COLO668 (cell line): ENCODE measurements at regions not wholly inside any gene's neighbourhood (a gene's known extent, or its start where the extent isn't known, plus 50 kb on each side); places are given as distances from the start of the nearest gene placed in this dataset.
"Not testable (repeated sequence)": the region's sequence is repeated elsewhere in the genome, so short reads cannot be mapped to it uniquely, and the experiment has no call there.

Source experiments
- DNase-seq: peaks from one replicate; lab custom pipeline; 2025; ENCODE audit not compliant: unreplicated experiment; lab: John Stamatoyannopoulos, UW

DNA sequence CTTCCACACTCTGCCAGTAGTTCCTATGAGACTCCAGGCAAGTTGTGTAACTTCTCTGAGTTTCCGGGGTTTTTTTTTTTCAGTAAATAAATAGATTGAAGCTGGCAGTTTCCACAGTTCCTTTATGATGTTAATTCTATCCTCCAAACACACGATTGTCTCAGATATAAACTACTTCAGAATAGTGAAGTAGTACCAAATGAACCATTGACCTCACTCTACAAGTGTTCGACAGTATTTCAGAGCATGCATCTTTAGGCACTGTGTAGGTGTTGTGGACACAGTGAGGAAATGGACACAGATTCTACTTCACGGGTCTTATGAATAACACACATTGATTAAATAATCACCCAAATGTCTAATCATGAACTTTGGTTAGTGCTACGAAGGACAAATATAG is 136.1 kb upstream of the IGSF10 start:
- no peak for DNase-seq

DNA sequence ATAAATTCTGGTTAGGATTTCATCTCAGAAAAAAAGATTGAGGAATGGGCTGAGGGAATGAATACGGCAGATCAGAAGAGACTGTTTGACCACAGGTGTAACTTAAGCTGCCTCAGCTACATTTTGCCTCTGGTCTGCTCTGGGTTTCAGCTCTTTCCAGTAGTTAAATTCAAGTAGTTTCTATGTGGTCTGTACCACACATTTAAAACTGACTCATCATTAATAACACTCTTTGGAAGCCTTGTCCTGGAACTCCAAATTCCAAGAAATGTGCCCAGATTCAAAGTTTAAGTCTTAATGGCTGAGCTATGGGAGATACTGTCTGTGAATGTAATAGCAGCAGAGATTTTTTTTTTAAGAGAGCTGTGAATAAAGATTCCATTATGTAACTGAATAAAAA is 133.1 kb upstream of the IGSF10 start:
- DNase-seq, result no peak

DNA sequence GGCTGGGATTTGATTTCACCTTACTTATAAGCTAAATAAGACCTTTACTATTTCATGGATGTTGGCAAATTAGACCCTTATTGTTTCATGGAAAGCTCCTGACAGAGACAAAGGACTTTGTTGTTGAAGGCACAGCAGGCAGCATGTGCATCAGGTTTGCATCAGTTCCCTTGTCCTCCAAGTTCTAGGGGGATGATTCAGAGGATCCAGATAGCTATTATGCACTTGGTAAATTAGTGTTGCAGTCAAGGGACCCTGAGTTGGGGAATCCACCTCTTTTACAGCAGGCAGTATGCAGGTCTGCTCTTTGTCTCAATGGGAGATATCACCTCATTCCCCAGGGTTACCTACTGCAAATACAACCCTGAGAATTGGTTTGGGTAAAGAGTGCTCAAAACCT is 131.4 kb upstream of the IGSF10 start:
- DNase-seq, result no peak

DNA sequence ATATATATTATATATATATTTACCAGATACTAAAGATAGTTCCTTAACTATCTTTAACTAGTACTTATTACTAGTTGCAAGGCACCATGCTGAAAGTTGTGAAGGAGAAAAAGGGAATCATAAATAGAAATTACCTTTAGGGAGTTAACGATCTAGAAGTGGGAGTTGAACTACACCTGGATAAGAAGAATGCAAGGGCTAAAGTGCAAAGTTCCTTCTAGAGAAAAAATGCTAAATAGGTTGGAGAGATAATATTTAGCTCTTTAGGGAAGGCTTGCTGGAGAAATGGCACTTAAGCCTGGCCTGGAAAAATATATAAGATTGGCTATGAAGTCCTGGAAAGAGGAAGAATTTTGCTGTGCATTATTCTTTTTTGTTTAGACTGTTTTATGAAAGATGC is 130.6 kb upstream of the IGSF10 start:
- no peak for DNase-seq

DNA sequence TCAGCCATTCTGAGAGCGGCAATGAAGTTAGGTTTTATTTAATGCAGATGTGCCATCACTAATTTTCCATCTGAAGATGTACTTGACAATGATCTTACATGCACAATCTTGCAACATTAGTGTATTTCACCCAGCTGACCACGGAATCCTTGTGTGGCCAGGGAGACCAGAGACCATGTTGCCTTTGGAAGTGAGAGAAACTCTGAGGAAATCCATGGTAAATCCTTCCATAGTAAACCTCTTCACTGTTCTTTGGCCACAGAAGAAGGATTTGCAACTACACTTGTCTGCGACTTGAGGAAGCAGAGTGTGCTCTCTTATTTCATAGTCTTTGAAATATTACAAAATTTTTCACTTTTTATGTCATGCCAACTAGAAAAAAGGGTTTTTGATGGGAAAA is 128.4 kb upstream of the IGSF10 start:
- no peak for DNase-seq

DNA sequence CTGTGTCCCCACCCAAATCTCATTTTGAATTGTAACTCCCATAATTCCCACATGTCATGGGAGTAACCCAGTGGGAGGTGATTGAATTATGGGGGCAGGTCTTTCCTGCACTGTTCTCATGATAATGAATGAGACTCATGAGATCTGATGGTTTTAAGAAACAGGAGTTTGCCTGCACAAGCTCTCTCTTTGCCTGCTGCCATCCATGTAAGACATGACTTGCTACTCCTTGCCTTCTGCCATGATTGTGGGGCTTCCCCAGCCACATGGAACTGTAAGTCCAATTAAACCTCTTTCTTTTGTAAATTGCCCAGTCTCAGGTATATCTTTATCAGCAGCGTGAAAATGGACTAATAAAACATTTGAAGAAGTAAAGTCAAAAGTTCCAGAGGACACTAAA is 126.8 kb upstream of the IGSF10 start:
- DNase-seq, result not testable (repeated sequence)

DNA sequence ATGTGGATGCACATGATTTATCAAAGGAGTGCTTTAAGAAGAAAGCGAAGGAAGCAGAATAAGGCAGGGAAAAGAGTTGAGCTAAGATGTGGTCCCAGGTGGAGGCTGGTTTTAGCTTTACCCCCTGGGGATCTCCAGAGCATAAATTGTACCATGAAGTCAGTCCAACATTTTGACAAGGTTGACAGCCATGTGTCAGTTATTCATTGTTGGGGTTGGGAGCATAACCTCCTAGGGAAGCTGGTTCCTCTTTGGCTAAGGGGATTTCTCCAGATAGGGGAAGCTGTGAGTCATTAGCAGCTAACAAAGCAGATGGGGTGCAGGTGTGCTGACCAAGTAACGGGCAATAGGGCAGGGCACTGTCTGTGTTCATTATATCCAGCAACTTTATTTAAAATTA is 123.7 kb upstream of the IGSF10 start:
- DNase-seq, result no peak

DNA sequence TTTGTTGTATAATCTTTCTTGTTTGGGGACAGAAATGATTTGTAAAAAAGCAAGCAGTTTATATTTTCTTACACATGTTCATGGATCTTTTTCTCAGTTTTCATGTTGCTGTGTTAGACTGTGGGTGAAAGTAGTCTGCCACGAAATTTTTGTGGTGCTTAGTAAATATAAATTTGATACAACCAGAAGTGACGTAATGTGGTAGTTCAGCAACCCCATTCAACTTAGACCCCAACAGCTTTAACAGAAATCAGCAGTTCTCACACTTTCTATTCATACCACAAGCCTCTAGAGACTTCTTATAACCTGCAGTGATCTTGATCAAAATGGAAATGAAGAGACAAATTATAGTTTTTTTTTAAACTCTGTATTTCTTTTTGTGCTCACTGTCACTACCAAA is 120.2 kb upstream of the IGSF10 start:
- no peak for DNase-seq

DNA sequence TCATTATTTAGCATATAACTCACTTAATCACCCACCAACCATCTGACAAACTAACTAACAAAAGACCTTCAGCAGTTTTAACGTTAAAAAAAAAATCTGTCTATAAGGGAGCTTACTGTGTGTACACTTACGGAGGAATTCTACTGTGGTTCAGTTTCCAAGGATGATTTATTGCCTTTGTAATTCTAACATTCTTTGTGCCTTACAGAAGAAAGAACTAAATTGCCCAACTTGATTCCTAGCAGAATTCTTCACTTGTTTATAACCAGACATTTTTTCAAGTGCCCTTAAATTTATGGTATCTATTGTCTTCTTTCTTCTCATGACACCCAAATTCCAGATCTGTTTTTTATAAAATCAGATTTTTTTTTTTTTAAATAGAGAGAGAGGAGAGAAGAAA is 119.7 kb upstream of the IGSF10 start:
- DNase-seq, result no peak

DNA sequence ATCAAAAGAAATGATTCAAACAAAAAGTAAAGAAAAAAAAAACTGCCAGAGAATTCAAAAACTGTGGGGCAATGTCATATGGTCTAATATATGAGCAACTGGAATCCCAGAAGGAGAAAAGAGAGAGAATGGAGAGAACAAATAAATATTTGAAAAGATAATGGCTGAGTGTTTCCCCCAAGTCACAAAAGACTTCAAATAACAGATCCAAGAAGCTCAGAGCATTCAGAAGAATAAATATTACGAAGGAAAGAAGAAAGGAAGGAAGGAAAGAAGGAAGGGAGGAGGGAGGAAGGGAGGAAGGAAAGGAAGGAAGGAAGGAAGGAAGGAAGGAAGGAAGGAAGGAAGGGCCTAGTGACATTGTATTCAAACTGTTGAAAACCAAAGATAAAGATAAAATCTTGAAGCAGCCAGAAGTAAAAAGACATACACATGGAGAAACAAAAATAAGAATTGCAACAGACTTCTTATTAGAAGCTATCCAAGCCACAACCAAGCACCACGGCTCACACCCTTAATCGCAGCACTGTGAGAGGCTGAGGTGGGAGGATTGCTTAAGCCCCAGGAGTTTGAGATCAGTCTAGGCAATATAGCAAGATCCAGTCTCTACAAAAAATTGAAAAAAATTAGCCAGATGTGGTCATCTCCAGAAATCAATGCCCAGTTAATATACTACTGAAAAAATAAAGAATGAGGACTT is 118.9 kb upstream of the IGSF10 start:
- DNase-seq, result no peak

DNA sequence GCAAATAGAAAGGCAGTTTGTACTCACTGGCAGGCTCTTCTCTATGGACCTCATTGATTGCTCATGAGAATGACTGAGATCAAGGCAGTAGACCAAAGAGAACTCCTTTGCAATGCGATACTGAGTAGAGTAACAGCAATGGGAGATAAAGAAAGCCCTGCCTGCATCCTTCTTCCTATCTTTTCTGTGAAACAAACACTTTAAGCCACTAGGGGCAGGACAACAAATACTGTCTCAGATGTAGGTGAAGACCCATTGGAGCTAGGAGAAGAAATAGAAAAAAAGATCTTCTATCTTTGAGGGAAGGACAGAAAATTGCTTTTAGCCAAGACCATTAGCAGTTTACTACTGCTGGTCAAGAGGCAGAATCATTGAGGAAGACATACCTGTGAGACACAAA is 117.6 kb upstream of the IGSF10 start:
- DNase-seq, result no peak

DNA sequence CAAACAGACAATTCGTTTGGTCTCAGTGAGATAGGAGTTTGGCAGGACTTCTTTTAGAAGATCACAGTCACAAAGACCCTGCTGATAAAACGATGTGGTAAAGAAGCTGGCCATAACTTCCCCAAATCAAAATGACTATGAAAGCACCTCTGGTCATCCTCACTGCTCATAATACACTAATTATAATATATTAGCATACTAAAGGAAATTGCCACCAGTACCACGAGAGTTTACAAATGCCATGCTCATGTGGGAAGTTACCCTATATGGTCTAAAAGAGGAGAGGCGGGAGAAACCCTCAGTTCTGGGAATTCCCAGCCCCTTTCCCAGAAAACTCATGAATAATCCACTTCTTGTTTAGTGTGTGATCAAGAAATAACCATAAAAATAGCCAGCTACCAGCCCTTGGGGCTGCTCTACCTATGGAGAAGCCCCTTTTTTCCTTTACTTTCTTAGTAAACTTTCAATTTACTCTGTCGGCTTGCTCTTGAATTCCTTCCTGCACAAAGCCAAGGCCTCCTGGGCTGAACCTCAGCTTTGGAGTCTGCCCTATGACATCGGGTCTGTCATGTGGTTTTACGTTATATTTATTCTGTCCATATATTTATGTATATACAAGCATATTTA is 115.8 kb upstream of the IGSF10 start:
- DNase-seq, result no peak

DNA sequence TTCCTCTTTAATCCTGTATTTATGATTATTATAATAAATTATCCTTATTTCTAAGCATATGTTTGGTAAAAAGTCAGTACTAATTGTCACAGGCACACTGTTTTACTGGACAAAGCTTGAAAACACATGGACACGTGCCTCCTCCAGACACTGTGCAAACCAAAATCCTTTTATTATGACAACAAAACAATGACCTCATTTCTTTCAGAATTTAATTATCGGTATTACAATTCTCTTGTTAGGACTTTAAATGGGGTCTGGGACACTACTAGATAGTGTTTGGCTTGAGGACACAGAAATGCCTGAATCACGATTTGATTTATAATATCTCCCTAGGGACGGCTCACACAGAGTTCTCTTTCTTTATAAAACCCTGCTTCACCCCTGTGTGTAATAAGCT is 107.3 kb upstream of the IGSF10 start:
- no peak for DNase-seq

DNA sequence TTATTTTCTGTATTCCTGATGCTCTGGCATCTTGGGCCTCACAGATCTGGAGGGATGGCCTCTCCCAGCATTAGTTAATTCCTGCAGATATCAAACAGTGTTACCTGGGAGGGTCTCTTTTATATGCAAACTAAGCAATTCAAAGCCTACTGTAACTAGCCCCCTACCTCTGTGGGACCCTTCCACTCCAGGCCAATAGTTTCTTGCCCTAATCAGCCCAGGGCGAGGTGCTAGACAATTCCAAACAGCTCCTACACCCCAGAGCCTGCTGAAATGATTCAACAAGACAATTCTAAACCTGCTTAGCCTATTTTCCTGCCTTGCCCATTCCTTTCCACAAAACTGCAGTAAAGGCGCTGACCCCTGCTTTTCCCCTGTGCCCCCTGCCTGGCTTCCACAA is 106.6 kb upstream of the IGSF10 start:
- no peak for DNase-seq

DNA sequence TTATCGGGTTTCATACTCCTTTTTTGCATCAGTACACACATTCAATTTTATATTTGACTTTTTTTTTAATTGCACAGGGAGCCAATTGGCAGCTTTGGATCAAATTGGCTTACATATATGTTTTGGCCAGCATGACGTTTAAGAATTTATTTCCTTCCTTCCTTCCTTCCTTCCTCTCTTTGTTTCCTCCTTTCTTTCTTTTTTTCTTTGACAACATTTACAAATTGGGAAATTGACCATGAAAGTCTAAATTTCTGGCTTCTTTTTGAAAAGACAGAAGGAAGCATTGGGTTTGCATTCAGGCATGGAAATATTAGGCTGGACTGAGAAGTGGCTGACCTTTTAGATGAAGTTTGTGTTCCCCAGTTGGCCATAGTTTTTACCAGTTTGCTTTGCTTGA is 103.4 kb upstream of the IGSF10 start:
- no peak for DNase-seq

DNA sequence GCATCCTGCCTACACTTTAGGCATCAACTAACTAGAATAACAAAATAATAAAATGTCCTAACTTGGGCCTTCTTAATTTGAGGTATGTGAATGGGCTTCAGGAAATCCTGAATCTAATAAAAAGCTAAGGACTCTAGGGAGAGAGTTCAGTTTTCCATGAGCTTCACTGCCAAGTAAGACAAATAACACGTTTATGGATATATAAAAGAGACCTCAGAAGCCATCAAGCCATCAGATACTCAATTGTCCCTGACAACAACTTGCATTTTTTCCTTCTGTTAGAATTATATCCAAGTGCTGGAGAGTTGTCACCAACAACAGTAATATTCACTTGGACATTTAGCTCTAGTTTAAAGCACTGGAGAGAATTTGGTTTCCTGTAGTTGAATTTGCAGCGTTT is 102.4 kb upstream of the IGSF10 start:
- DNase-seq, result no peak

DNA sequence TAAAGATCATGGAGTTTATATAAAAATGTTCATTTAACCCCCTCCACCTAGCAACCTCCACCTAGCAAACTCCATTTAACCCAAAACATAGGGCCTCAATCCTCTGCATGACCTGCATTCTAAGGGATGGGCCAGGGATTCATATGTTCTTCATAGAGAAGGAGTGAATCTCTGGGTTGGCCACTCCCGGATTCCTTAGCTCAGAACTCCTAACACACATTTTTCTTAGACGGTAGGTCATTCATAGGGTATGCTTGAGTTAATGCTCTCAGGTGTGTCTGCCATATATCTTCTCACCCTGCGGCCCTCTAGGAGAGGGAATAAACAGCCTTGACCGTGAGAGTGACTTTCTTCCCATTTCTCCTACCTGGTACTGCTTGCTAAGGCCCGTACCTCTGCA is 102.0 kb upstream of the IGSF10 start:
- DNase-seq, result no peak

DNA sequence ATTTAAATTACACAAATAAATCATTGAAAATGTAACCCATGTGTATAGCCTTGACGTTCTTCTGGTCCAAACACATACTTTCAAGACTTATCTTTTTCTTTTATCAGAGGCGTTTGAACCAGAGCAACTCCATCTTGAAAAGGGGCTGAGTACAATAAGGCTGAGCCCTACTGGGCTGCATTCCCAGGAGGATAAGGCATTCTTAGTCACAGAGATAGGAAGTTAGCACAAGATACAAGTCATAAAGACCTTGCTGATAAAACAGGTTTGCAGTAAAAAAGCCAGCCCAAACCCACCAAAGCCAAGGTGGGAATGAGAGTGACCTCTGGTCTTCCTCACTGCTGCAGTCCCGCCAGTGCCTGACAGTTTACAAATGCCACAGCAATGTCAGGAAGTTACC is 101.0 kb upstream of the IGSF10 start:
- DNase-seq, result no peak

DNA sequence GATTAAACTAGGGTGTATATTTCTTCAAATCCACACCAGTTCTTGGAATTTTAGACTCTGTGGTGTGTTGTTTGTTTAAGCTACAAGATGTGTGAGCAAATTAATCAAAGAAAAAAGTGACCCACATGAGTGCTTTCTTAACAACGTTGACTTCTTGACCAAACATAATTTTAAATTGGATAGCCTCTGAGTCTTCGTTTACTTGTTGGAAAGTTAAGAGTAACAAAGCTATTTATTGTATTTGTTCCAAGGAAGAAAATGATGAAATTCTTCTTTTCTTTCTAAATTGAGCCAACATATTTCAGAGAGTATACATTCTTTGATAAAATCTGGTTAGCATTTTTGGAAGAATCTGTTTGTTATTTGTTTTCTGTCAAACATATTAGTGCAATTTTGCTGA is 99.9 kb upstream of the IGSF10 start:
- DNase-seq, result no peak

DNA sequence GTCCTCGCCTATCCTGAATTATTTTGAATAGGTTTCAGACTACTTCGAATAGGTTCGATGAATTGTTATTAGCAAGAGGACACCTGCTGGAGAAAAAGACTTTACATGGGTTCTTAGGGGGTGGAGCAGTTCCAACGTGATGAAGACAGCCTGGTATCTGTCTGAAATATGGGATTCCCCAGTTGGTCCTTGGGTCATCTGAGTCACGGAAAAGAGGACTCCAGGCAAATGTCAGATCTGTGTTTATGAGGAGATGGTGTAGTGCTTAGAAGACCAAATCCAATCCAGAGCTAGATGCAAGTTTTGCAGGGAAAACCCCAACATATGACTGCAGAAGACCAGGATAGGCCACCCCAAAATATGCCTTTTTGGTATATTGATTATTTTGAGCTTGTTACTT is 98.9 kb upstream of the IGSF10 start:
- no peak for DNase-seq

DNA sequence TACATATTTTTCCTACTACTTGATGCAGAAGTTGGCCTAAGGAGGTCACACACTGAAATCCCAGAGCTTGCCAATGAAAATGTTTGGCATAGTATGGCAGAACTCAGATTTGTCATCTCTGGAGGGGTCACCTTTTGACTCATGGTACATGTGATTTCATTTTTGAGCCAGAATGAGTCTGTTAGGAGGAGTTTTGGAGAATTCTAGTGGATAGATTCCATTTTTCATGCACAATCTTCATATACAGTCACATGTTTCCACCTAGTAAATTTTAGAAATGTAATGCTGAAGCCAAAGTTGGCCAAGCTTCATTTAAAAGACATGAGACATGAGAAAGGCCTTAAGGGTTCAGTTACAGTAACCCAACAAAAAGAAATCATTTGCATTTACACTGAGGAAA is 97.8 kb upstream of the IGSF10 start:
- no peak for DNase-seq

DNA sequence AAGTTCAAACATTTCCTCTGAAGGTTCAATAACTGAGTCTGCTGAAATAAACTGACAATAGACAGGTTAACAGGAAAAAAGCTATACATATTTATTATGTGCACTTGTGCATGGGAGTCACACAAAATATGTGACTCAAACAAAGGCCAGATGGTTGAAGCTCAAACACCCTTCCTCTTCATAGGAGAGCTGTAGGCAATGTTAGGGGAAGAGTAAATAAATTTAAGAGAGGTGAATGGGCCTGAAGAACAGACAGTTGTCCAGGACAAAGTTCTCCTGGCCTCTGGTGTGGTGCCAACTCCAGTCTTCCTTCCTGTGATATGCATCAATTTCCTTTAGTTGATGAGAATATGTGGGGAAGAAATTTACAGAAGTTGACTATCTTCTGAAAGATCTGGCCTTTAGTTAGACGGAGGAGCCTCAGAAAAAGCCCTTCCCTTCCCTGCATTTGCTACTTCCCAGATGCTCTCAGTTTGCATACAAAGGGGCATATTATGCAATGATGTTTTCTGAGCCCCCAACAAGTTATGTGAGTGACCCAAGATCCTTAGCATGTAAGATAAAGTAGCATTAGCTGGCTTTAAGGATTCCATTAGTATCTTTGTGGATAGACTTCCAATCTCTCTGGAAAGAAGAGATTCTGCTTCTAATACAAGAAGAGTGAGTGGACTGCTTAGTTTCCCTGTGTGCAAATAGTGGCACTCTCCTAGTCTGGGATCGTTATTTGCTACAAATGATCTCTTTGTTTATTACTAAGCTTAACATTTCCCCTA is 96.4 kb upstream of the IGSF10 start:
- no peak for DNase-seq
